H1 (cell line): ENCODE measurements at regions not wholly inside any gene's neighbourhood (a gene's known extent, or its start where the extent isn't known, plus 50 kb on each side); places are given as distances from the start of the nearest gene placed in this dataset.

Experiments used
- CTCF ChIA-PET: fragments of 300-600 bp; sonication (Branson Sonifier 250); formaldehyde crosslinking; loops from one replicate; lab custom pipeline; 2021; ENCODE audit not compliant: partially characterized antibody; lab: Charles Lee
- POLR2A ChIA-PET: fragments of 300-600 bp; sonication (Branson Sonifier 250); formaldehyde crosslinking; loops from one replicate; lab custom pipeline; 2021; ENCODE audit warnings: inconsistent platforms; ENCODE audit not compliant: partially characterized antibody; lab: Charles Lee
- DNase-seq, 2 experiments: peaks; one replicate each; pipeline versions ENCODE4 v3.0.0 to v3.0.0-alpha.2; 2010 to 2022; ENCODE audit warnings: low spot score in 2 of 2, low read depth in 1 of 2, mixed read lengths in 1 of 2
- FAIRE-seq: peaks from 2 replicates; lab custom pipeline; 2011; peaks lifted over from hg19 to GRCh38; lab: Jason Lieb, UNC
- H2AFZ ChIP-seq: 2 replicates; pipeline ENCODE4 v1.8.1; 2012; ENCODE audit warnings: low read length, inconsistent platforms
- H2AK5ac ChIP-seq: 2 replicates; pipeline ENCODE4 v1.6.1; 2013; ENCODE audit warnings: low read depth, low read length
- H2BK120ac ChIP-seq: replicated peaks from 2 replicates; pipeline ENCODE3; 2013; ENCODE audit warnings: low read depth, low read length, inconsistent platforms
- H2BK12ac ChIP-seq: 2 replicates; pipeline ENCODE4 v1.6.1; 2013; ENCODE audit warnings: low read depth, low read length
- H2BK15ac ChIP-seq: 2 replicates; pipeline ENCODE4 v1.6.1; 2013; ENCODE audit warnings: low read length
- H2BK20ac ChIP-seq: 2 replicates; pipeline ENCODE4 v1.6.1; 2013; ENCODE audit warnings: low read length
- H2BK5ac ChIP-seq: 2 replicates; pipeline ENCODE4 v1.6.1; 2013; ENCODE audit warnings: low read depth, low read length
- H3K14ac ChIP-seq: 2 replicates; pipeline ENCODE4 v1.6.1; 2013; ENCODE audit warnings: inconsistent platforms; ENCODE audit not compliant: insufficient read length
- H3K18ac ChIP-seq: 2 replicates; pipeline ENCODE4 v1.6.1; 2013; ENCODE audit warnings: low read length; ENCODE audit errors: extremely low read depth
- H3K23ac ChIP-seq: 2 replicates; pipeline ENCODE4 v1.6.1; 2013; ENCODE audit warnings: inconsistent platforms; ENCODE audit not compliant: insufficient read length
- H3K23me2 ChIP-seq: 2 replicates; pipeline ENCODE4 v1.6.1; 2013; ENCODE audit warnings: low read depth, low read length
- H3K27ac ChIP-seq: 2 replicates; pipeline ENCODE4 v1.6.1; 2011; ENCODE audit warnings: low read depth, low read length, inconsistent platforms
- H3K27me3 ChIP-seq, 4 experiments: replicated peaks in 1 of 4; 1 replicate in 1 of 4; 2 replicates in 3 of 4; pipeline versions ENCODE4 v1.6.1 to v1.8.1; 2011 to 2013; ENCODE audit warnings: low read length in 3 of 4, mild to moderate bottlenecking in 3 of 4, inconsistent platforms in 2 of 4, mixed read lengths in 2 of 4, moderate library complexity in 1 of 4; ENCODE audit not compliant: control insufficient read depth in 3 of 4, insufficient read depth in 3 of 4; ENCODE audit errors: extremely low read depth in 1 of 4
- H3K36me3 ChIP-seq, 4 experiments: 2 replicates each; pipeline versions ENCODE4 v1.6.1 to v1.8.1; 2011 to 2013; ENCODE audit warnings: mild to moderate bottlenecking in 4 of 4, low read length in 3 of 4, moderate library complexity in 2 of 4, control low read depth in 1 of 4, inconsistent platforms in 1 of 4; ENCODE audit not compliant: insufficient read depth in 4 of 4, control insufficient read depth in 2 of 4
- H3K4ac ChIP-seq: replicated peaks from 2 replicates; pipeline ENCODE3; 2013; ENCODE audit warnings: low read length, low read depth, mixed read lengths, inconsistent platforms; ENCODE audit not compliant: insufficient read length
- H3K4me1 ChIP-seq, 4 experiments: replicated peaks in 1 of 4; 1 replicate in 1 of 4; 2 replicates in 3 of 4; pipeline versions ENCODE4 v1.6.1 to v1.8.1; 2011 to 2013; ENCODE audit warnings: low read length in 3 of 4, inconsistent platforms in 2 of 4, mixed read lengths in 1 of 4; ENCODE audit not compliant: insufficient read depth in 4 of 4, control insufficient read depth in 3 of 4
- H3K4me2 ChIP-seq, 2 experiments: 2 replicates each; pipeline versions ENCODE4 v1.6.1 to v1.8.1; 2011 to 2013; ENCODE audit warnings: low read depth in 2 of 2, low read length in 2 of 2, control low read depth in 1 of 2, inconsistent platforms in 1 of 2, mild to moderate bottlenecking in 1 of 2; ENCODE audit not compliant: insufficient read depth in 1 of 2
- H3K4me3 ChIP-seq, 4 experiments: fragments of 200-600, 300-600 bp in 1 of 4; sonication (generic), shearing (Covaris generic), sonication (Bioruptor Twin) in 1 of 4; 2 replicates each; pipeline versions ENCODE4 v1.5.1 to v1.8.1; 2011 to 2016; ENCODE audit warnings: low read length in 4 of 4, low read depth in 3 of 4, control low read depth in 2 of 4, inconsistent platforms in 2 of 4, mild to moderate bottlenecking in 2 of 4, mixed read lengths in 1 of 4, moderate library complexity in 1 of 4; ENCODE audit not compliant: insufficient read depth in 2 of 4; ENCODE audit errors: extremely low read depth in 1 of 4
- H3K56ac ChIP-seq: replicated peaks from 2 replicates; pipeline ENCODE3; 2013; ENCODE audit warnings: low read depth, mild to moderate bottlenecking, mixed read lengths, low read length, inconsistent platforms; ENCODE audit not compliant: insufficient read length
- H3K79me1 ChIP-seq: 2 replicates; pipeline ENCODE4 v1.6.1; 2013; ENCODE audit warnings: low read depth, low read length, control low read depth
- H3K79me2 ChIP-seq, 2 experiments: 2 replicates each; pipeline versions ENCODE4 v1.6.1 to v1.8.1; 2012 to 2013; ENCODE audit warnings: low read length in 2 of 2, mild to moderate bottlenecking in 2 of 2, inconsistent platforms in 1 of 2; ENCODE audit not compliant: insufficient read depth in 2 of 2, control insufficient read depth in 1 of 2
- H3K9ac ChIP-seq, 4 experiments: replicated peaks in 1 of 4; 1 replicate in 1 of 4; 2 replicates in 3 of 4; pipeline versions ENCODE4 v1.6.1 to v1.8.1; 2011 to 2013; ENCODE audit warnings: low read depth in 3 of 4, low read length in 3 of 4, control low read depth in 2 of 4, mild to moderate bottlenecking in 2 of 4, moderate library complexity in 2 of 4, inconsistent platforms in 1 of 4; ENCODE audit errors: extremely low read depth in 1 of 4
- H3K9me3 ChIP-seq, 2 experiments: 2 replicates each; pipeline versions ENCODE4 v1.6.1 to v1.8.1; 2012 to 2013; ENCODE audit warnings: mild to moderate bottlenecking in 2 of 2, moderate library complexity in 2 of 2, control low read depth in 1 of 2, inconsistent platforms in 1 of 2, low read depth in 1 of 2, low read length in 1 of 2, mixed read lengths in 1 of 2; ENCODE audit not compliant: insufficient read depth in 2 of 2
- H4K20me1 ChIP-seq, 2 experiments: replicated peaks in 1 of 2; 2 replicates each; pipeline versions ENCODE3 to v1.8.1; 2011 to 2013; ENCODE audit warnings: inconsistent platforms in 2 of 2, low read length in 2 of 2, mild to moderate bottlenecking in 1 of 2; ENCODE audit not compliant: insufficient read depth in 2 of 2, control insufficient read depth in 1 of 2
- H4K5ac ChIP-seq: 2 replicates; pipeline ENCODE4 v1.6.1; 2013; ENCODE audit warnings: low read length, low read depth, mixed read lengths, inconsistent platforms; ENCODE audit not compliant: insufficient read length
- H4K8ac ChIP-seq: 2 replicates; pipeline ENCODE4 v1.8.0; 2013; ENCODE audit warnings: mild to moderate bottlenecking, moderate library complexity, low read length, inconsistent platforms; ENCODE audit not compliant: insufficient read depth; ENCODE audit errors: extremely low read depth
- H4K91ac ChIP-seq: replicated peaks from 2 replicates; pipeline ENCODE3; 2013; ENCODE audit warnings: low read length, mixed read lengths, inconsistent platforms; ENCODE audit not compliant: insufficient read length
- CEBPB ChIP-seq: IDR thresholded peaks from 2 replicates; pipeline ENCODE4 v1.6.1; 2012; ENCODE audit warnings: low read depth, low read length
- HDAC6 ChIP-seq: IDR thresholded peaks from one replicate; pipeline ENCODE4 v1.7.1; 2012; ENCODE audit warnings: low read depth, mild to moderate bottlenecking, inconsistent platforms, low read length, moderate library complexity
- SP4 ChIP-seq: IDR thresholded peaks from 2 replicates; pipeline ENCODE4 v1.6.1; 2012; ENCODE audit warnings: low read length, inconsistent platforms
- TAF1 ChIP-seq: IDR thresholded peaks from 2 replicates; pipeline ENCODE4 v1.6.1; 2011; ENCODE audit warnings: mild to moderate bottlenecking, low read depth, low read length
- WGBS, 2 experiments: shearing (Covaris generic) in 1 of 2; methylation state at CpG; one replicate each; pipeline versions ENCODE4 v1.1.6 to v1.1.7; 2013 to 2015; ENCODE audit warnings: low lambda C conversion rate in 2 of 2, mixed read lengths in 2 of 2, inconsistent platforms in 1 of 2, low coverage in 1 of 2, missing lambda C conversion rate in 1 of 2; ENCODE audit not compliant: insufficient replicate concordance in 2 of 2, insufficient coverage in 1 of 2, insufficient read length in 1 of 2; ENCODE audit errors: extremely low coverage in 1 of 2, missing lambda C conversion rate in 1 of 2; 5-methylcytosine and 5-hydroxymethylcytosine counted together

DNA sequence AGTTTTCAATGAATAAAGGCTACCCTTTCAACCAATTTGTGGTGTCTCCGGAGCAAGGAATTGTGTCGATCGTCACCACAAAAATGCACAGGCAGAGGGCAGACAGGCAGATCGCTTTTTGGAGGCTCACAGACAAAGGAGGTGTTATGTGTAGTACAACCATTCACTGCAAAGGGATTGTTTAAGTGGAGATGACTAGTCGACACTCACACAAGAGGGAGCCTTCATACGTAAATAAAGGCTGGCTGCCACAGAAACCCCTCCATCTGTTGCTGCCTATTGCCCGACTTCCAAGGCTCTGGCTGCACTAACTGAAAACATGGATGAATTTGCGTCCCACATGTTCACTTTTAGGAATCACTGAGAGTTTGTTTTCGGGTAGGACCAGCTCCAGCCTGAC is 281.1 kb downstream of the NKX6-1 start:
- 0 out of 2 replicates have a peak overlapping the region, but pooled peaks have one; percentile 49 for H2AFZ ChIP-seq
- FAIRE-seq (no peak), DNase-seq (peak in 1 of 2 experiments; percentile 13)
- no peaks in the 10 kb centered on the region for H3K9me3 ChIP-seq
- no peak overlapping the region for H4K8ac ChIP-seq
- no peak overlapping the region for H2BK20ac ChIP-seq
- no peak overlapping the region for H2BK12ac ChIP-seq
- POLR2A ChIA-PET, result interaction anchor here (1.4 kb wide), 1 partner anchor 16 kb away, joined by 3 read pairs; no protein-coding TSS in a partner anchor
- no peak overlapping the region for H3K27ac ChIP-seq
- peaks cover 0 to 6% (median 1%) of the 10 kb centered on the region in 4 experiments; a peak in 3 of 7 replicates for H3K4me1 ChIP-seq
- H3K4me2 ChIP-seq, result peak overlapping the region in 1 of 2 experiments; percentile 5; a peak in 1 of 4 replicates
- H2BK15ac ChIP-seq, result no peak overlapping the region
- H3K36me3 ChIP-seq, result no peaks in the 10 kb centered on the region
- no peak overlapping the region for H4K91ac ChIP-seq
- no peak overlapping the region for H3K56ac ChIP-seq
- H3K23ac ChIP-seq, result no peak overlapping the region
- no peaks in the 10 kb centered on the region for H4K20me1 ChIP-seq
- no peaks in the 10 kb centered on the region; a peak in 1 of 7 replicates for H3K27me3 ChIP-seq
- no peak overlapping the region for H3K14ac ChIP-seq
- H3K4ac ChIP-seq, result no peak overlapping the region
- no peaks in the 10 kb centered on the region for H3K79me1 ChIP-seq
- no peaks in the 10 kb centered on the region for H3K23me2 ChIP-seq
- no peak overlapping the region for H3K4me3 ChIP-seq
- no peak overlapping the region for H2BK120ac ChIP-seq
- no peak overlapping the region for H2AK5ac ChIP-seq
- H3K9ac ChIP-seq, result no peak overlapping the region
- H3K79me2 ChIP-seq, result no peaks in the 10 kb centered on the region
- 69% methylated on average over 9 of the region's 9 CpGs; no CpG with 5 or more reads in 1 of the 2 experiments for WGBS, 2 experiments
- CTCF ChIA-PET, result interaction anchor here (0.6 to 1.4 kb wide), 2 partner anchors 41 to 431 kb away, joined by 3 to 4 read pairs; no protein-coding TSS in a partner anchor
- no peak overlapping the region for H4K5ac ChIP-seq
- no peak overlapping the region for H2BK5ac ChIP-seq
- H3K18ac ChIP-seq, result no peak overlapping the region
- no peak for TF ChIP-seq TAF1
- TF ChIP-seq HDAC6, result no peak
- no peak for TF ChIP-seq SP4
- TF ChIP-seq CEBPB, result no peak
